OCI-LY7 (cell line): ENCODE measurements at regions not wholly inside any gene's neighbourhood (a gene's known extent, or its start where the extent isn't known, plus 50 kb on each side); places are given as distances from the start of the nearest gene placed in this dataset.

Experiments used
- BruUV-seq: library from RNA; stranded (reverse); fragments of 400-500 nt; replicated peaks from 2 replicates; lab custom pipeline; 2021; lab: Mats Ljungman, UMichigan
- CTCF ChIA-PET: fragments of 300-600 bp; sonication (Branson Sonifier 250); formaldehyde crosslinking; loops from one replicate; lab custom pipeline; 2022; ENCODE audit warnings: antibody characterized with exemption; ENCODE audit not compliant: unreplicated experiment; lab: Charles Lee
- POLR2A ChIA-PET: fragments of 300-600 bp; sonication (Branson Sonifier 250); formaldehyde crosslinking; loops from one replicate; lab custom pipeline; 2022; ENCODE audit warnings: antibody characterized with exemption; lab: Charles Lee
- DNase-seq: peaks from one replicate; pipeline ENCODE4 v3.0.0-alpha.2; 2015; ENCODE audit warnings: low spot score
- H2AFZ ChIP-seq: fragments of 200-600 bp; sonication (generic), shearing (Covaris generic); 2 replicates; pipeline ENCODE4 v1.6.1; 2014; ENCODE audit warnings: mild to moderate bottlenecking, antibody characterized with exemption, low read length, moderate library complexity
- H3K27ac ChIP-seq: fragments of 200-600 bp; sonication (generic); 2 replicates; pipeline ENCODE4 v1.5.1; 2014; ENCODE audit warnings: mixed run types, low read depth, mild to moderate bottlenecking, moderate library complexity, low read length, inconsistent platforms; ENCODE audit not compliant: poor library complexity, severe bottlenecking
- H3K36me3 ChIP-seq: fragments of 200-600 bp; sonication (generic); 2 replicates; pipeline ENCODE4 v1.6.1; 2014; ENCODE audit warnings: mild to moderate bottlenecking, antibody characterized with exemption, low read length, moderate library complexity, mixed read lengths; ENCODE audit not compliant: insufficient read depth
- H3K4me1 ChIP-seq: fragments of 200-600 bp; sonication (generic); 2 replicates; pipeline ENCODE4 v1.5.1; 2014; ENCODE audit warnings: mild to moderate bottlenecking, low read length; ENCODE audit not compliant: insufficient read depth, poor library complexity, severe bottlenecking
- H3K4me2 ChIP-seq: fragments of 200-600 bp; sonication (generic); 2 replicates; pipeline ENCODE4 v1.6.1; 2014; ENCODE audit warnings: mild to moderate bottlenecking, low read length
- H3K4me3 ChIP-seq: fragments of 200-600 bp; sonication (generic); 2 replicates; pipeline ENCODE4 v1.5.1; 2014; ENCODE audit warnings: mild to moderate bottlenecking, low read depth, low read length; ENCODE audit not compliant: poor library complexity, severe bottlenecking
- H3K79me2 ChIP-seq: fragments of 200-600 bp; sonication (generic); 2 replicates; pipeline ENCODE4 v1.6.1; 2016; ENCODE audit warnings: low read depth, mild to moderate bottlenecking, low read length, moderate library complexity, mixed read lengths; ENCODE audit not compliant: insufficient read depth
- H3K9me2 ChIP-seq: fragments of 200-600 bp; sonication (generic); 2 replicates; pipeline ENCODE4 v1.6.1; 2016; ENCODE audit warnings: mild to moderate bottlenecking, low read length, mixed read lengths; ENCODE audit not compliant: insufficient read depth
- H3K9me3 ChIP-seq: fragments of 200-600 bp; sonication (generic); 2 replicates; pipeline ENCODE4 v1.6.1; 2014; ENCODE audit warnings: mild to moderate bottlenecking, mixed run types, low read length, mixed read lengths
- H4K20me1 ChIP-seq: fragments of 200-600 bp; sonication (generic); 2 replicates; pipeline ENCODE4 v1.6.1; 2014; ENCODE audit warnings: mild to moderate bottlenecking, antibody characterized with exemption, low read length, moderate library complexity, mixed read lengths; ENCODE audit not compliant: insufficient read depth
- EZH2phosphoT487 ChIP-seq: fragments of 200-600 bp; sonication (generic); IDR thresholded peaks from 2 replicates; pipeline ENCODE4 v1.6.1; 2018; ENCODE audit warnings: low read depth, borderline replicate concordance, mild to moderate bottlenecking, mixed run types, antibody characterized with exemption, low read length, moderate library complexity, mixed read lengths
- intact Hi-C: fragments of 100-400 bp; cut with micrococcal nuclease; formaldehyde crosslinking; loops from one replicate; pipeline ENCODE4 v1.10.0; 2022; ENCODE audit not compliant: unreplicated experiment
- TF ChIP-seq, protein P1 (sequence below): fragments of 200-600 bp; sonication (generic); conservative IDR thresholded peaks from 2 replicates; pipeline ENCODE4 v1.5.1; 2014; ENCODE audit warnings: mild to moderate bottlenecking, antibody characterized with exemption, low read length, moderate library complexity, mixed read lengths

DNA sequence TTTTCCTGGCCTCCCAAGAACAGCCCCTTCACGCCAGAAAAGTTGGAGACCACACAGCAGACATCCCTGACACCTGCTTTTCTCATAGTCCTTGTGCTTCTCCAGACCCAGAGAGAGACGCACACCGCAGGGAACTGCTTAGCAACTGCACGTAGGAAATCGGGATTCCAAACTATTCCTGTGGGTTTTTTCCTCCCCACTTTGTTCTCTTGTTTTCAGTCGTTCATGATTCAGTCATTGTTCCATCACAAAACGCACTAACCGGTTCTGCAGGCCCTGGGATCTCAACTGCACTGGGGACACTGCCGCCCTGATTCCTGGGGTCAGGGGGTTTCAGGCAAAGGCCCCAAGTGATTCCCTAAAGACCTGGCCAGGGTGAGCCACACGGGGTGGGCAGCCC, 588.0 kb upstream of the KLF4 start:
- POLR2A ChIA-PET, result no interaction called here
- Histone ChIP-seq H3K27ac (no peak overlapping the region), H3K9me2 (no peaks in the 10 kb centered on the region), H4K20me1 (no peaks in the 10 kb centered on the region), H2AFZ (no peak overlapping the region), H3K79me2 (no peaks in the 10 kb centered on the region), H3K4me1 (no peaks in the 10 kb centered on the region), H3K4me3 (no peak overlapping the region), H3K4me2 (no peak overlapping the region), H3K36me3 (no peaks in the 10 kb centered on the region), H3K9me3 (no peaks in the 10 kb centered on the region)
- no TSS peak for BruUV-seq
- no peak for DNase-seq
- TF ChIP-seq, protein P1, sequence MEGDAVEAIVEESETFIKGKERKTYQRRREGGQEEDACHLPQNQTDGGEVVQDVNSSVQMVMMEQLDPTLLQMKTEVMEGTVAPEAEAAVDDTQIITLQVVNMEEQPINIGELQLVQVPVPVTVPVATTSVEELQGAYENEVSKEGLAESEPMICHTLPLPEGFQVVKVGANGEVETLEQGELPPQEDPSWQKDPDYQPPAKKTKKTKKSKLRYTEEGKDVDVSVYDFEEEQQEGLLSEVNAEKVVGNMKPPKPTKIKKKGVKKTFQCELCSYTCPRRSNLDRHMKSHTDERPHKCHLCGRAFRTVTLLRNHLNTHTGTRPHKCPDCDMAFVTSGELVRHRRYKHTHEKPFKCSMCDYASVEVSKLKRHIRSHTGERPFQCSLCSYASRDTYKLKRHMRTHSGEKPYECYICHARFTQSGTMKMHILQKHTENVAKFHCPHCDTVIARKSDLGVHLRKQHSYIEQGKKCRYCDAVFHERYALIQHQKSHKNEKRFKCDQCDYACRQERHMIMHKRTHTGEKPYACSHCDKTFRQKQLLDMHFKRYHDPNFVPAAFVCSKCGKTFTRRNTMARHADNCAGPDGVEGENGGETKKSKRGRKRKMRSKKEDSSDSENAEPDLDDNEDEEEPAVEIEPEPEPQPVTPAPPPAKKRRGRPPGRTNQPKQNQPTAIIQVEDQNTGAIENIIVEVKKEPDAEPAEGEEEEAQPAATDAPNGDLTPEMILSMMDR, result no peak
- TF ChIP-seq EZH2phosphoT487, result no peak
- CTCF ChIA-PET, result no interaction called here
- intact Hi-C loops, result no loop called here

DNA sequence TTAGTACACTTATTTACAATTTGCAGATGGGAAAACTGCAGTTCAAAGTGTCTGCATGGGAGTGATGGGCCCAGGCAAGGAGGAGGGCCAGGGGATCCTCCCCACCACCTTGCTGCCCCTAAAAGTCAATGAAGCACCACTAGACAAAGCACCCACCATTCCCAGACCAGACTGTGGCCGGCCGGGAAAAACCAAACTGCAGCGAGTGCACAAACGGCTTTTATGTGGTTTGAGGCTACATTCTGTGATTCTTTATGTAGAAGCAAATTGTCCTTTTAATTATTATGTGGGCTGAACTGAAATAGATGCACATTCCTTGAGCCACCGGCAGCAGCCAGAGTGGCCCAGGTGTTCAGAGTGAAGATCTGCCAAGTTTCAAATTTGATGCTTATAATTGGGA, 585.3 kb upstream of the KLF4 start:
- no peaks in the 10 kb centered on the region for H3K9me2 ChIP-seq
- no peak overlapping the region for H3K27ac ChIP-seq
- no peak overlapping the region for H3K4me3 ChIP-seq
- no peaks in the 10 kb centered on the region for H3K9me3 ChIP-seq
- ChIA-PET POLR2A (no interaction called here), CTCF (no interaction called here)
- no peak overlapping the region for H2AFZ ChIP-seq
- no TSS peak for BruUV-seq
- no peak for DNase-seq
- H4K20me1 ChIP-seq, result no peaks in the 10 kb centered on the region
- TF ChIP-seq EZH2phosphoT487, result no peak
- TF ChIP-seq, protein P1, result no peak
- intact Hi-C loops, result no loop called here
- no peaks in the 10 kb centered on the region for H3K36me3 ChIP-seq
- H3K79me2 ChIP-seq, result no peaks in the 10 kb centered on the region
- H3K4me1 ChIP-seq, result no peaks in the 10 kb centered on the region
- no peak overlapping the region for H3K4me2 ChIP-seq

DNA sequence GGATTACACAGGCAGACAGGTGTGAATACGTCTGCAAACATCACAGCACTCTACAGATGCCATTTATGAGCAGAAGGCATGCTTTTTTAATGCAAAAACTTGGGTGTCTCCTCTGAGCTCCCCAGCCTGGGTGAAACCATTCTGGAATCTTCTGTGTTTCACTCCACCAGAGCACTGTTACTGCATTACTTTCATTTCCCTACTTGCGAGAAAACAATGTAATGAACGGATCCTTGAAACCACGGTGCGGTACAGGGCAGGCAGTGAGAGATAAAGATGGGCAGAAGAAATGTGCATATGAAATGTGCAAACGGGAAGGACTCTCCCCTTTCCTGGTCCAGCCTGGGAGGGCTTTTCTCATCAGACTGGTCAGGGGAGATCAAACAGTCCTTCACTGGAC, 584.3 kb upstream of the KLF4 start:
- Histone ChIP-seq H4K20me1 (no peaks in the 10 kb centered on the region), H2AFZ (no peak overlapping the region), H3K36me3 (no peaks in the 10 kb centered on the region), H3K4me2 (no peak overlapping the region), H3K79me2 (no peaks in the 10 kb centered on the region), H3K4me1 (no peaks in the 10 kb centered on the region), H3K9me3 (no peaks in the 10 kb centered on the region), H3K9me2 (no peaks in the 10 kb centered on the region), H3K27ac (no peak overlapping the region), H3K4me3 (no peak overlapping the region)
- intact Hi-C loops, result no loop called here
- no TSS peak for BruUV-seq
- DNase-seq, result no peak
- POLR2A ChIA-PET, result no interaction called here
- no peak for TF ChIP-seq EZH2phosphoT487
- TF ChIP-seq, protein P1, result no peak
- CTCF ChIA-PET, result no interaction called here
